Kidney (tissue), 13 donors: ENCODE measurements at regions not wholly inside any gene's neighbourhood (a gene's known extent, or its start where the extent isn't known, plus 50 kb on each side); places are given as distances from the start of the nearest gene placed in this dataset.
"Not testable (repeated sequence)": the region's sequence is repeated elsewhere in the genome, so short reads cannot be mapped to it uniquely, and the experiment has no call there.

Experiments
- DNase-seq, 5 donors: peaks; one replicate each; pipeline ENCODE4 v3.0.0-alpha.2; 2013 to 2020
- FAIRE-seq: peaks from 2 replicates; lab custom pipeline; 2012; peaks lifted over from hg19 to GRCh38; lab: Jason Lieb, UNC
- H3K27ac ChIP-seq, 2 donors: one replicate each; pipeline ENCODE4 v1.7.0; 2013; ENCODE audit warnings: low read depth in 2 of 2, low read length in 2 of 2, inconsistent platforms in 1 of 2
- H3K27me3 ChIP-seq: one replicate; pipeline ENCODE4 v1.7.1; 2013; ENCODE audit warnings: low read length, inconsistent platforms; ENCODE audit not compliant: control insufficient read depth, insufficient read depth
- H3K36me3 ChIP-seq, 3 donors: one replicate each; pipeline versions ENCODE4 v1.7.0 to v1.7.1; 2013; ENCODE audit warnings: low read length in 3 of 3, control low read depth in 1 of 3, inconsistent platforms in 1 of 3; ENCODE audit not compliant: insufficient read depth in 3 of 3, control insufficient read depth in 2 of 3
- H3K4me1 ChIP-seq, 3 donors: one replicate each; pipeline versions ENCODE4 v1.7.0 to v1.7.1; 2013; ENCODE audit warnings: low read length in 3 of 3, inconsistent platforms in 1 of 3, low read depth in 1 of 3; ENCODE audit not compliant: control insufficient read depth in 2 of 3, insufficient read depth in 2 of 3
- H3K4me3 ChIP-seq, 3 donors: one replicate each; pipeline versions ENCODE4 v1.7.0 to v1.8.1; 2013; ENCODE audit warnings: low read length in 3 of 3, control low read depth in 1 of 3, inconsistent platforms in 1 of 3
- H3K9ac ChIP-seq, 3 donors: one replicate each; pipeline versions ENCODE4 v1.7.0 to v1.7.1; 2013; ENCODE audit warnings: low read length in 3 of 3, control low read depth in 1 of 3, inconsistent platforms in 1 of 3
- H3K9me3 ChIP-seq, 3 donors: one replicate each; pipeline versions ENCODE4 v1.7.0 to v1.7.1; 2013; ENCODE audit warnings: low read length in 3 of 3, control low read depth in 1 of 3, inconsistent platforms in 1 of 3; ENCODE audit not compliant: control insufficient read depth in 2 of 3, insufficient read depth in 1 of 3
- intact Hi-C: fragments of 100-400 bp; cut with DNase I; formaldehyde crosslinking; loops from one replicate; pipeline ENCODE4 v1.11.1; 2022
- TF ChIP-seq, protein P1 (sequence below): IDR thresholded peaks from 3 replicates; pipeline ENCODE4 v1.5.1; 2012; ENCODE audit warnings: mild to moderate bottlenecking, moderate library complexity, borderline replicate concordance; ENCODE audit not compliant: insufficient read depth; ENCODE audit errors: extremely low read depth
- donor health status: control.
- donor health status: control.
- donor health status: control.
- donor health status: control.
- donor health status: control.
- donor health status: DM: yes; HTN: yes; CAD: no.
- donor health status: Normal renal cell carcinoma (clear cell type).

DNA sequence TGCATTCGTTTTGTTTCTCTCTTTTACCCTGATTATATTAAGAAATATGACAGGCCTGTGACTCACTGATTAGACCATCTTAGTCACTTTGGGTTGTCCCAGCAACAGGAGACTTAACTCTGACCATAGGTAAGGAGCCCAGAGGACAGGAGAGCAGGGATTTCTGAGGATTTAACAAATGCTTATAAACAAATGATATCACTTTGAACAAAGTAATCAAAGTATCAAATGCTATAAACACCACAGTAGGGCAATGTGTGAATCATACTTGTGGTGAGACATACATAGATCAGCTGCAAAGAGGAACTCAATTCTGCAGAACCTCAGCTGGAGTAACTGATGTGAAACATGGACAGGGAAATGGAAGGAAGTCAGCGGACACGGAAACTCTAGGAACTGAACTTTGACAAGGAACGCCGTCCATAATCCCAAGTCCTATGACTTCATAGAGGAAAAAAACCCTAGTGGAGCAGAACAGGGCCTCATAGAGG, 190.6 kb upstream of the MSX2 start:
- FAIRE-seq: no peak
- no peak for DNase-seq
- Histone ChIP-seq H3K27ac (no peak overlapping the region), H3K27me3 (no peaks in the 10 kb centered on the region), H3K9me3 (no peaks in the 10 kb centered on the region), H3K4me3 (no peak overlapping the region), H3K4me1 (no peaks in the 10 kb centered on the region), H3K36me3 (no peaks in the 10 kb centered on the region), H3K9ac (no peak overlapping the region)
- intact Hi-C loops: no loop called here
- TF ChIP-seq, protein P1, sequence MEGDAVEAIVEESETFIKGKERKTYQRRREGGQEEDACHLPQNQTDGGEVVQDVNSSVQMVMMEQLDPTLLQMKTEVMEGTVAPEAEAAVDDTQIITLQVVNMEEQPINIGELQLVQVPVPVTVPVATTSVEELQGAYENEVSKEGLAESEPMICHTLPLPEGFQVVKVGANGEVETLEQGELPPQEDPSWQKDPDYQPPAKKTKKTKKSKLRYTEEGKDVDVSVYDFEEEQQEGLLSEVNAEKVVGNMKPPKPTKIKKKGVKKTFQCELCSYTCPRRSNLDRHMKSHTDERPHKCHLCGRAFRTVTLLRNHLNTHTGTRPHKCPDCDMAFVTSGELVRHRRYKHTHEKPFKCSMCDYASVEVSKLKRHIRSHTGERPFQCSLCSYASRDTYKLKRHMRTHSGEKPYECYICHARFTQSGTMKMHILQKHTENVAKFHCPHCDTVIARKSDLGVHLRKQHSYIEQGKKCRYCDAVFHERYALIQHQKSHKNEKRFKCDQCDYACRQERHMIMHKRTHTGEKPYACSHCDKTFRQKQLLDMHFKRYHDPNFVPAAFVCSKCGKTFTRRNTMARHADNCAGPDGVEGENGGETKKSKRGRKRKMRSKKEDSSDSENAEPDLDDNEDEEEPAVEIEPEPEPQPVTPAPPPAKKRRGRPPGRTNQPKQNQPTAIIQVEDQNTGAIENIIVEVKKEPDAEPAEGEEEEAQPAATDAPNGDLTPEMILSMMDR: no peak

DNA sequence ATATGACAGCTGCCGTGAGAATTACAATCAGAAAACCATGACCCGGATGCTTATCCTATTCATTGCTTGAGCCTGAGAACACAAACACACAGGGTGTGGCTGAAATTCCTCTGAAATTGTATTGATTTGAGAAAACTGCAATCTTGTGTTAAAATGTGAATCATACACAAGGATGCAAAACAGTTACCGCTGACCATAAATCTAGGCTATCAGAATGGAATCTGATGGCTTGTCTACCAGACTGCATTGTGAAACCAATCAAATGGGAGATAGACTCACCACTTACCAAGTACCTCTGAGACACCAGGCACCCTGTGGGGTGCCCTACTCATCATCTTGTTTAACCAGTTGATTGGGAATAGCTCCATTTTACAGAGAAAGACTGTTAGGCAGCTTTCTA, 188.7 kb upstream of the MSX2 start:
- no peak for FAIRE-seq
- no peak overlapping the region for H3K27ac ChIP-seq

DNA sequence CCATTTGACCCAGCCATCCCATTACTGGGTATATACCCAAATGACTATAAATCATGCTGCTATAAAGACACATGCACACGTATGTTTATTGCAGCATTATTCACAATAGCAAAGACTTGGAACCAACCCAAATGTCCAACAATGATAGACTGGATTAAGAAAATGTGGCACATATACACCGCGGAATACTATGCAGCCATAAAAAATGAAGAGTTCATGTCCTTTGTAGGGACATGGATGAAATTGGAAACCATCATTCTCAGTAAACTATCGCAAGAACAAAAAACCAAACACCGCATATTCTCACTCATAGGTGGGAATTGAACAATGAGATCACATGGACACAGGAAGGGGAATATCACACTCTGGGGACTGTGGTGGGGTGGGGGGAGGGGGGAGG, 184.6 kb upstream of the MSX2 start:
- H3K27me3 ChIP-seq, H3K9me3 ChIP-seq, H3K36me3 ChIP-seq, H3K4me3 ChIP-seq, H3K4me1 ChIP-seq, H3K9ac ChIP-seq, FAIRE-seq, intact Hi-C loops, DNase-seq, H3K27ac ChIP-seq: not testable (repeated sequence)

More for the DNA sequence above, 188.7 kb upstream of the MSX2 start:
- Histone ChIP-seq H3K4me3 (no peak overlapping the region), H3K4me1 (no peaks in the 10 kb centered on the region), H3K36me3 (no peaks in the 10 kb centered on the region), H3K27me3 (no peaks in the 10 kb centered on the region), H3K9me3 (no peaks in the 10 kb centered on the region), H3K9ac (no peak overlapping the region)
- TF ChIP-seq, protein P1: no peak
- intact Hi-C loops: no loop called here
- no peak for DNase-seq

DNA sequence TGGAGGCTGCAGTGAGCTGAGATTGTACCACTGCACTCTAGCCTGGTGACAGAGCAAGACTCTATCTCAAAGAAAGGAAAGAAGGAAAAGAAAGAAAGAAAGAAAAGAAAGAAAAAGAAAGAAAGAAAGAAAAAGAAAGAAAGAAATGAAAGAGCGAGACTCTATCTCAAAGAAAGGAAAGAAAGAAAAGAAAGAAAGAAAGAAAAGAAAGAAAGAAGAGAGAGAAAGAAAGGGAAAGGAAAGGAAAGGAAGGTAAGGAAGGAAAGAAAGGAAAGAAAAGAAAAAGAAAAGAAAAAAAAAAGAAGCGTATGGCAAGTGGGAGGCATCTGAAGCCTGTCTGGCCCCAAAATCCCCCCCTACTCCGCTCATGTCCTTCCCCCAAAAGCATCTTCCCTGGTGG, 182.3 kb upstream of the MSX2 start:
- Histone ChIP-seq H3K4me3 (no peak overlapping the region), H3K4me1 (no peaks in the 10 kb centered on the region), H3K9me3 (no peaks in the 10 kb centered on the region), H3K27ac (no peak overlapping the region), H3K9ac (no peak overlapping the region), H3K36me3 (no peaks in the 10 kb centered on the region), H3K27me3 (no peaks in the 10 kb centered on the region)
- no peak for FAIRE-seq
- intact Hi-C loops: no loop called here
- TF ChIP-seq, protein P1: no peak
- no peak for DNase-seq
